ENCODE measurements at regions not wholly inside any gene's neighbourhood (a gene's known extent, or its start where the extent isn't known, plus 50 kb on each side); places are given as distances from the start of the nearest gene placed in this dataset.
"Not testable (repeated sequence)": the region's sequence is repeated elsewhere in the genome, so short reads cannot be mapped to it uniquely, and the experiment has no call there.

DNA sequence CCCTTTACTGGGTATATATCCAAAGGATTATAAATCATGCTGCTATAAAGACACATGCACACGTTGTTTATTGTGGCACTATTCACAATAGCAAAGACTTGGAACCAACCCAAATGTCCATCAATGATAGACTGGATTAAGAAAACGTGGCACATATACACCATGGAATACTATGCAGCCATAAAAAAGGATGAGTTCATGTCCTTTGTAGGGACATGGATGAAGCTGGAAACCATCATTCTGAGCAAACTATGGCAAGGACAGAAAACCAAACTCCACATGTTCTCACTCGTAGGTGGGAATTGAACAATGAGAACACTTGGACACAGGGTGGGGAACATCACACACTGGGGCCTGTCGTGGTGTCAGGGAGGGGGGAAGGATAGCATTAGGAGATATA, 59.2 kb downstream of the CXorf49B start:
- H3K27ac ChIP-seq (ENCODE audit: extremely low read length, insufficient read depth, low read length); H3K9ac ChIP-seq (ENCODE audit: insufficient read depth, low read depth, low read length); H3K36me3 ChIP-seq (replicated peaks in 1 of 2; ENCODE audit: control insufficient read depth in 1 of 2, insufficient read depth in 2 of 2, low read length in 2 of 2); FAIRE-seq; H3K4me2 ChIP-seq (ENCODE audit: low read depth, low read length); H3K4me3 ChIP-seq (replicated peaks in 1 of 3; ENCODE audit: insufficient read depth in 1 of 3, low read depth in 2 of 3, low read length in 3 of 3); ATAC-seq; H4K20me1 ChIP-seq (ENCODE audit: insufficient read depth, low read length); in situ Hi-C loops (cut with HindIII; ENCODE audit: extremely low pct_ligation_motif_present, low pct_unique_long_range_greater_than_20kb); H2AFZ ChIP-seq (ENCODE audit: low read length); POLR2A ChIA-PET; BruUV-seq (replicated peaks); DNase-seq (ENCODE audit: low spot score); H3K4me1 ChIP-seq (ENCODE audit: insufficient read depth, low read length); H3K79me2 ChIP-seq (ENCODE audit: insufficient read depth, low read length); intact Hi-C loops (cut with micrococcal nuclease; ENCODE audit: unreplicated experiment); H3K9me3 ChIP-seq (ENCODE audit: low read length); CTCF ChIA-PET (ENCODE audit: low intra/inter-chr PET ratio, low total read pairs); H3K27me3 ChIP-seq (ENCODE audit: control insufficient read depth in 1 of 2, insufficient read depth in 2 of 2, low read length in 2 of 2): not testable (repeated sequence)
- 40% methylated on average over 2 of the region's 4 CpGs for WGBS (ENCODE audit: low lambda C conversion rate)

DNA sequence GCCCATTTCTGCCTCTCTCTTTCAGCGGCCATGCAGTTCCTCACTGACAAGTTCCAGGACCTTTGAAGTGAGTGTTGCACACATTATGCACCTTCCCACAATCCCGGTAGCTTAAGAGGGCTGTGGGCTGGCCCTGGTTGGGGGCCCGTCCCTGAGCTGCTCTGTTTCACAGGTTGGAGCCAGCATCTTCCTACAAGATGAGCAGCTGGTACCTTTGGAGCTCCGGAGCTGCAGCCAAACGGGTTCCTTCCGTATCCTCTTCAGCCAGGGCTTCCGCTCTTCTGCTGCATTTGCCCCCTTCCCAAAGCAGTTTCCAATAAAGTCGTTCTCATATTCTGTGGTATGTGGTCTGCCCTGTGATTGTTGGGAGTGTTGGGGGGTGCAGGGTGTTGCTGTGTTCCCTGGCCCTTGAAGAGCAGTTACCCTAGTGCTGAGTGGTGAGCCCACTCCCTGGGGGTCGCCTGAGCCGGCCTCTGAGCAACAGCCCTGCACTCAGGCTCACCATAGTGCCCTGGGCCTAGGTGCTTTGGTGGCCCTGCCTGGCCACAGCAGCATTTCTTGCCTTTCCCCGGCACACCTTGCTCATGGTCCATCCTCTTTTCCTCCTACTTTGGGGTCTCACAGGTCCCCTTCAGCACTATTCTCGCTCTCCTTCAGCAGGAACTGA, 60.4 kb downstream of the CXorf49B start:
- intact Hi-C loops (cut with micrococcal nuclease; ENCODE audit: unreplicated experiment) (no loop called here), in situ Hi-C loops (cut with HindIII; ENCODE audit: extremely low pct_ligation_motif_present, low pct_unique_long_range_greater_than_20kb) (no loop called here)
- BruUV-seq (replicated peaks): no TSS peak
- ATAC-seq (no peak), DNase-seq (ENCODE audit: low spot score) (no peak), FAIRE-seq (no peak)
- Histone ChIP-seq H3K36me3 (replicated peaks in 1 of 2; ENCODE audit: control insufficient read depth in 1 of 2, insufficient read depth in 2 of 2, low read length in 2 of 2) (no peaks in the 10 kb centered on the region), H3K27me3 (ENCODE audit: control insufficient read depth in 1 of 2, insufficient read depth in 2 of 2, low read length in 2 of 2) (no peaks in the 10 kb centered on the region; a peak in 1 of 5 replicates), H3K4me2 (ENCODE audit: low read depth, low read length) (no peak overlapping the region), H2AFZ (ENCODE audit: low read length) (no peak overlapping the region), H3K79me2 (ENCODE audit: insufficient read depth, low read length) (no peaks in the 10 kb centered on the region), H3K4me1 (ENCODE audit: insufficient read depth, low read length) (no peaks in the 10 kb centered on the region), H3K27ac (ENCODE audit: extremely low read length, insufficient read depth, low read length) (no peak overlapping the region), H3K4me3 (replicated peaks in 1 of 3; ENCODE audit: insufficient read depth in 1 of 3, low read depth in 2 of 3, low read length in 3 of 3) (no peak overlapping the region), H3K9ac (ENCODE audit: insufficient read depth, low read depth, low read length) (no peak overlapping the region), H3K9me3 (ENCODE audit: low read length) (no peaks in the 10 kb centered on the region), H4K20me1 (ENCODE audit: insufficient read depth, low read length) (no peaks in the 10 kb centered on the region)
- ChIA-PET CTCF (ENCODE audit: low intra/inter-chr PET ratio, low total read pairs) (no interaction called here), POLR2A (no interaction called here)
- 0% methylated on average over 1 of the region's 12 CpGs for WGBS (ENCODE audit: low lambda C conversion rate)
- TF ChIP-seq, protein P1, sequence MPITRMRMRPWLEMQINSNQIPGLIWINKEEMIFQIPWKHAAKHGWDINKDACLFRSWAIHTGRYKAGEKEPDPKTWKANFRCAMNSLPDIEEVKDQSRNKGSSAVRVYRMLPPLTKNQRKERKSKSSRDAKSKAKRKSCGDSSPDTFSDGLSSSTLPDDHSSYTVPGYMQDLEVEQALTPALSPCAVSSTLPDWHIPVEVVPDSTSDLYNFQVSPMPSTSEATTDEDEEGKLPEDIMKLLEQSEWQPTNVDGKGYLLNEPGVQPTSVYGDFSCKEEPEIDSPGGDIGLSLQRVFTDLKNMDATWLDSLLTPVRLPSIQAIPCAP (CRISPR knock-in tag; IDR thresholded peaks at IDR 0.05; ENCODE audit: low read depth): no peak
- TF ChIP-seq, protein P2, sequence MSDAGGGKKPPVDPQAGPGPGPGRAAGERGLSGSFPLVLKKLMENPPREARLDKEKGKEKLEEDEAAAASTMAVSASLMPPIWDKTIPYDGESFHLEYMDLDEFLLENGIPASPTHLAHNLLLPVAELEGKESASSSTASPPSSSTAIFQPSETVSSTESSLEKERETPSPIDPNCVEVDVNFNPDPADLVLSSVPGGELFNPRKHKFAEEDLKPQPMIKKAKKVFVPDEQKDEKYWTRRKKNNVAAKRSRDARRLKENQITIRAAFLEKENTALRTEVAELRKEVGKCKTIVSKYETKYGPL (CRISPR knock-in tag; IDR thresholded peaks at IDR 0.05): no peak
- TF ChIP-seq, protein P3, sequence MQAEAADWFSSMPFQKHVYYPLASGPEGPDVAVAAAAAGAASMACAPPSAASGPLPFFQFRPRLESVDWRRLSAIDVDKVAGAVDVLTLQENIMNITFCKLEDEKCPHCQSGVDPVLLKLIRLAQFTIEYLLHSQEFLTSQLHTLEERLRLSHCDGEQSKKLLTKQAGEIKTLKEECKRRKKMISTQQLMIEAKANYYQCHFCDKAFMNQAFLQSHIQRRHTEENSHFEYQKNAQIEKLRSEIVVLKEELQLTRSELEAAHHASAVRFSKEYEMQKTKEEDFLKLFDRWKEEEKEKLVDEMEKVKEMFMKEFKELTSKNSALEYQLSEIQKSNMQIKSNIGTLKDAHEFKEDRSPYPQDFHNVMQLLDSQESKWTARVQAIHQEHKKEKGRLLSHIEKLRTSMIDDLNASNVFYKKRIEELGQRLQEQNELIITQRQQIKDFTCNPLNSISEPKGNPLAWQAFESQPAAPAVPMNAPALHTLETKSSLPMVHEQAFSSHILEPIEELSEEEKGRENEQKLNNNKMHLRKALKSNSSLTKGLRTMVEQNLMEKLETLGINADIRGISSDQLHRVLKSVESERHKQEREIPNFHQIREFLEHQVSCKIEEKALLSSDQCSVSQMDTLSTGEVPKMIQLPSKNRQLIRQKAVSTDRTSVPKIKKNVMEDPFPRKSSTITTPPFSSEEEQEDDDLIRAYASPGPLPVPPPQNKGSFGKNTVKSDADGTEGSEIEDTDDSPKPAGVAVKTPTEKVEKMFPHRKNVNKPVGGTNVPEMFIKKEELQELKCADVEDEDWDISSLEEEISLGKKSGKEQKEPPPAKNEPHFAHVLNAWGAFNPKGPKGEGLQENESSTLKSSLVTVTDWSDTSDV (CRISPR knock-in tag; IDR thresholded peaks at IDR 0.05): no peak
- TF ChIP-seq ZNF558 (CRISPR knock-in tag; IDR thresholded peaks at IDR 0.05; ENCODE audit: borderline replicate concordance) (no peak), ZNF3 (CRISPR knock-in tag; IDR thresholded peaks at IDR 0.05) (no peak), ZNF253 (CRISPR knock-in tag; IDR thresholded peaks at IDR 0.05; ENCODE audit: borderline replicate concordance) (no peak), PPARG (CRISPR knock-in tag; conservative IDR thresholded peaks at IDR 0.05) (no peak), LCORL (IDR thresholded peaks at IDR 0.05) (no peak), LCORL (CRISPR knock-in tag; IDR thresholded peaks at IDR 0.05) (no peak)
- TF ChIP-seq, protein P4, sequence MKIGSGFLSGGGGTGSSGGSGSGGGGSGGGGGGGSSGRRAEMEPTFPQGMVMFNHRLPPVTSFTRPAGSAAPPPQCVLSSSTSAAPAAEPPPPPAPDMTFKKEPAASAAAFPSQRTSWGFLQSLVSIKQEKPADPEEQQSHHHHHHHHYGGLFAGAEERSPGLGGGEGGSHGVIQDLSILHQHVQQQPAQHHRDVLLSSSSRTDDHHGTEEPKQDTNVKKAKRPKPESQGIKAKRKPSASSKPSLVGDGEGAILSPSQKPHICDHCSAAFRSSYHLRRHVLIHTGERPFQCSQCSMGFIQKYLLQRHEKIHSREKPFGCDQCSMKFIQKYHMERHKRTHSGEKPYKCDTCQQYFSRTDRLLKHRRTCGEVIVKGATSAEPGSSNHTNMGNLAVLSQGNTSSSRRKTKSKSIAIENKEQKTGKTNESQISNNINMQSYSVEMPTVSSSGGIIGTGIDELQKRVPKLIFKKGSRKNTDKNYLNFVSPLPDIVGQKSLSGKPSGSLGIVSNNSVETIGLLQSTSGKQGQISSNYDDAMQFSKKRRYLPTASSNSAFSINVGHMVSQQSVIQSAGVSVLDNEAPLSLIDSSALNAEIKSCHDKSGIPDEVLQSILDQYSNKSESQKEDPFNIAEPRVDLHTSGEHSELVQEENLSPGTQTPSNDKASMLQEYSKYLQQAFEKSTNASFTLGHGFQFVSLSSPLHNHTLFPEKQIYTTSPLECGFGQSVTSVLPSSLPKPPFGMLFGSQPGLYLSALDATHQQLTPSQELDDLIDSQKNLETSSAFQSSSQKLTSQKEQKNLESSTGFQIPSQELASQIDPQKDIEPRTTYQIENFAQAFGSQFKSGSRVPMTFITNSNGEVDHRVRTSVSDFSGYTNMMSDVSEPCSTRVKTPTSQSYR (CRISPR knock-in tag; IDR thresholded peaks at IDR 0.05; ENCODE audit: borderline replicate concordance): no peak
- TF ChIP-seq, protein P5, sequence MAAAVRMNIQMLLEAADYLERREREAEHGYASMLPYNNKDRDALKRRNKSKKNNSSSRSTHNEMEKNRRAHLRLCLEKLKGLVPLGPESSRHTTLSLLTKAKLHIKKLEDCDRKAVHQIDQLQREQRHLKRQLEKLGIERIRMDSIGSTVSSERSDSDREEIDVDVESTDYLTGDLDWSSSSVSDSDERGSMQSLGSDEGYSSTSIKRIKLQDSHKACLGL (CRISPR knock-in tag; IDR thresholded peaks at IDR 0.05): no peak

All from HepG2 (cell line).